SJSA1 (cell line): ENCODE measurements at regions not wholly inside any gene's neighbourhood (a gene's known extent, or its start where the extent isn't known, plus 50 kb on each side); places are given as distances from the start of the nearest gene placed in this dataset.

Experiments
- DNase-seq, 2 experiments: peaks; one replicate each; pipeline ENCODE4 v3.0.0-alpha.2; 2015 to 2020; ENCODE audit warnings: low spot score in 2 of 2, low read depth in 1 of 2
- H3K27ac ChIP-seq: fragments of 250-450 bp; sonication (Bioruptor Pico); 2 replicates; pipeline ENCODE4 v1.5.1; 2020; ENCODE audit warnings: mild to moderate bottlenecking, moderate library complexity
- H3K27me3 ChIP-seq: fragments of 250-450 bp; sonication (Bioruptor Pico); replicated peaks from 2 replicates; pipeline ENCODE4 v1.5.1; 2020; ENCODE audit warnings: mild to moderate bottlenecking, moderate library complexity
- H3K36me3 ChIP-seq: fragments of 250-450 bp; sonication (Bioruptor Pico); 2 replicates; pipeline ENCODE4 v1.5.1; 2020; ENCODE audit warnings: mild to moderate bottlenecking
- H3K4me1 ChIP-seq: fragments of 250-450 bp; sonication (Bioruptor Pico); replicated peaks from 2 replicates; pipeline ENCODE4 v1.6.1; 2021; ENCODE audit warnings: mild to moderate bottlenecking
- H3K4me3 ChIP-seq: fragments of 250-450 bp; sonication (Bioruptor Pico); 2 replicates; pipeline ENCODE4 v1.5.1; 2020; ENCODE audit warnings: mild to moderate bottlenecking
- H3K9me3 ChIP-seq: fragments of 250-450 bp; sonication (Bioruptor Pico); replicated peaks from 2 replicates; pipeline ENCODE4 v1.5.1; 2020; ENCODE audit warnings: mild to moderate bottlenecking

- Histone ChIP-seq H3K4me3 (no peak overlapping the region), H3K9me3 (no peaks in the 10 kb centered on the region), H3K27me3 (no peaks in the 10 kb centered on the region), H3K27ac (no peak overlapping the region), H3K36me3 (no peaks in the 10 kb centered on the region), H3K4me1 (peaks cover 4% of the 10 kb centered on the region; the same call in 1 of the 2 replicates)
- no peak for DNase-seq
Measured at GRCh38 chr12:107144441-107144840, 51.1 kb upstream of the CRY1 start.

- Histone ChIP-seq H3K4me1 (peaks cover 4% of the 10 kb centered on the region; the same call in 1 of the 2 replicates), H3K9me3 (no peaks in the 10 kb centered on the region), H3K27me3 (no peaks in the 10 kb centered on the region), H3K27ac (no peak overlapping the region), H3K4me3 (no peak overlapping the region), H3K36me3 (no peaks in the 10 kb centered on the region)
- DNase-seq, result no peak
Measured at GRCh38 chr12:107144990-107145389, 51.6 kb upstream of the CRY1 start.

GRCh38 chr12:107145397-107145796, 52.0 kb upstream of the CRY1 start:
- no peaks in the 10 kb centered on the region for H3K9me3 ChIP-seq
- H3K4me1 ChIP-seq, result peaks cover 4% of the 10 kb centered on the region; the same call in 1 of the 2 replicates
- H3K27me3 ChIP-seq, result no peaks in the 10 kb centered on the region
- no peak overlapping the region for H3K27ac ChIP-seq
- H3K4me3 ChIP-seq, result no peak overlapping the region
- peak in 1 of 2 experiments; percentile 6 for DNase-seq
- H3K36me3 ChIP-seq, result no peaks in the 10 kb centered on the region

- Histone ChIP-seq H3K27ac (no peak overlapping the region), H3K4me3 (no peak overlapping the region)
Measured at GRCh38 chr12:107148107-107148506, 54.8 kb upstream of the CRY1 start.

GRCh38 chr12:107152315-107152714, 59.0 kb upstream of the CRY1 start:
- no peaks in the 10 kb centered on the region for H3K4me1 ChIP-seq
- H3K36me3 ChIP-seq, result no peaks in the 10 kb centered on the region
- DNase-seq, result no peak
- no peak overlapping the region for H3K4me3 ChIP-seq
- no peaks in the 10 kb centered on the region for H3K27me3 ChIP-seq
- no peak overlapping the region for H3K27ac ChIP-seq
- no peaks in the 10 kb centered on the region for H3K9me3 ChIP-seq

More at GRCh38 chr12:107148107-107148506, 54.8 kb upstream of the CRY1 start:
- Histone ChIP-seq H3K4me1 (peaks cover 4% of the 10 kb centered on the region; the same call in 1 of the 2 replicates), H3K27me3 (no peaks in the 10 kb centered on the region), H3K9me3 (no peaks in the 10 kb centered on the region), H3K36me3 (no peaks in the 10 kb centered on the region)
- DNase-seq, result no peak

- Histone ChIP-seq H3K4me3 (no peak overlapping the region), H3K27ac (no peak overlapping the region), H3K9me3 (no peaks in the 10 kb centered on the region), H3K4me1 (no peaks in the 10 kb centered on the region), H3K27me3 (no peaks in the 10 kb centered on the region), H3K36me3 (no peaks in the 10 kb centered on the region)
- no peak for DNase-seq
Measured at GRCh38 chr12:107159384-107159900, 66.1 kb upstream of the CRY1 start.

GRCh38 chr12:107163413-107163812, 70.1 kb upstream of the CRY1 start:
- H3K4me1 ChIP-seq, result no peaks in the 10 kb centered on the region
- no peak overlapping the region for H3K27ac ChIP-seq
- H3K27me3 ChIP-seq, result 0 out of 2 replicates have a peak, but pooled peaks cover 3% of the 10 kb centered on the region
- no peak overlapping the region for H3K4me3 ChIP-seq
- DNase-seq, result no peak
- no peaks in the 10 kb centered on the region for H3K9me3 ChIP-seq
- H3K36me3 ChIP-seq, result no peaks in the 10 kb centered on the region

- H3K27me3 ChIP-seq, result 0 out of 2 replicates have a peak, but pooled peaks cover 3% of the 10 kb centered on the region
- no peaks in the 10 kb centered on the region for H3K4me1 ChIP-seq
- DNase-seq, result no peak
- H3K27ac ChIP-seq, result no peak overlapping the region
- no peaks in the 10 kb centered on the region for H3K36me3 ChIP-seq
- H3K9me3 ChIP-seq, result no peaks in the 10 kb centered on the region
- H3K4me3 ChIP-seq, result no peak overlapping the region
Measured at GRCh38 chr12:107164392-107164791, 71.0 kb upstream of the CRY1 start.

GRCh38 chr12:107165581-107165980, 72.2 kb upstream of the CRY1 start:
- no peak overlapping the region for H3K27ac ChIP-seq
- no peaks in the 10 kb centered on the region for H3K4me1 ChIP-seq
- H3K4me3 ChIP-seq, result no peak overlapping the region
- no peaks in the 10 kb centered on the region for H3K9me3 ChIP-seq
- 0 out of 2 replicates have a peak, but pooled peaks cover 3% of the 10 kb centered on the region for H3K27me3 ChIP-seq
- DNase-seq, result no peak
- H3K36me3 ChIP-seq, result no peaks in the 10 kb centered on the region

GRCh38 chr12:107167756-107168155, 74.4 kb upstream of the CRY1 start:
- H3K36me3 ChIP-seq, result no peaks in the 10 kb centered on the region
- no peak for DNase-seq
- H3K27ac ChIP-seq, result no peak overlapping the region
- no peaks in the 10 kb centered on the region for H3K4me1 ChIP-seq
- H3K9me3 ChIP-seq, result no peaks in the 10 kb centered on the region
- 0 out of 2 replicates have a peak, but pooled peaks cover 3% of the 10 kb centered on the region for H3K27me3 ChIP-seq
- H3K4me3 ChIP-seq, result no peak overlapping the region

GRCh38 chr12:107169200-107169599, 75.9 kb upstream of the CRY1 start:
- Histone ChIP-seq H3K4me3 (no peak overlapping the region), H3K36me3 (no peaks in the 10 kb centered on the region), H3K4me1 (no peaks in the 10 kb centered on the region), H3K9me3 (no peaks in the 10 kb centered on the region), H3K27ac (no peak overlapping the region), H3K27me3 (0 out of 2 replicates have a peak, but pooled peaks cover 3% of the 10 kb centered on the region)
- DNase-seq, result no peak

- Histone ChIP-seq H3K27me3 (no peaks in the 10 kb centered on the region), H3K4me3 (no peak overlapping the region), H3K9me3 (no peaks in the 10 kb centered on the region), H3K4me1 (no peaks in the 10 kb centered on the region), H3K36me3 (no peaks in the 10 kb centered on the region), H3K27ac (no peak overlapping the region)
- DNase-seq, result no peak
Measured at GRCh38 chr12:107178776-107179175, 85.4 kb upstream of the CRY1 start.

- Histone ChIP-seq H3K36me3 (no peaks in the 10 kb centered on the region), H3K27ac (no peak overlapping the region), H3K4me3 (no peak overlapping the region), H3K27me3 (no peaks in the 10 kb centered on the region), H3K9me3 (no peaks in the 10 kb centered on the region), H3K4me1 (no peaks in the 10 kb centered on the region)
- DNase-seq, result no peak
Measured at GRCh38 chr12:107179871-107180270, 86.5 kb upstream of the CRY1 start.

GRCh38 chr12:107180272-107180671, 86.9 kb upstream of the CRY1 start:
- Histone ChIP-seq H3K27ac (no peak overlapping the region), H3K36me3 (no peaks in the 10 kb centered on the region), H3K9me3 (no peaks in the 10 kb centered on the region), H3K27me3 (no peaks in the 10 kb centered on the region), H3K4me3 (no peak overlapping the region), H3K4me1 (no peaks in the 10 kb centered on the region)
- DNase-seq, result no peak

GRCh38 chr12:107184359-107184930, 91.1 kb upstream of the CRY1 start:
- Histone ChIP-seq H3K36me3 (no peaks in the 10 kb centered on the region), H3K27ac (no peak overlapping the region), H3K4me1 (no peaks in the 10 kb centered on the region), H3K27me3 (no peaks in the 10 kb centered on the region; the same call in 1 of the 2 replicates), H3K9me3 (no peaks in the 10 kb centered on the region), H3K4me3 (no peak overlapping the region)
- no peak for DNase-seq
